Ishikawa (cell line): ENCODE measurements at regions not wholly inside any gene's neighbourhood (a gene's known extent, or its start where the extent isn't known, plus 50 kb on each side); places are given as distances from the start of the nearest gene placed in this dataset.

Experiments used
- CREB1 ChIP-seq: IDR thresholded peaks from 2 replicates; pipeline ENCODE4 v1.6.1; 2012; ENCODE audit warnings: low read depth
- EGR1 ChIP-seq: IDR thresholded peaks from 2 replicates; pipeline ENCODE4 v1.6.1; 2012
- EP300 ChIP-seq: IDR thresholded peaks from 2 replicates; pipeline ENCODE4 v1.6.1; 2012; ENCODE audit warnings: borderline replicate concordance
- FOXM1 ChIP-seq: IDR thresholded peaks from 2 replicates; pipeline ENCODE4 v1.6.1; 2012; ENCODE audit warnings: low read depth, borderline replicate concordance
- MAX ChIP-seq: IDR thresholded peaks from 2 replicates; pipeline ENCODE4 v1.6.1; 2012
- TEAD4 ChIP-seq: IDR thresholded peaks from 2 replicates; pipeline ENCODE4 v1.6.1; 2012
- USF1 ChIP-seq: IDR thresholded peaks from 2 replicates; pipeline ENCODE4 v1.6.1; 2012
- ZBTB7A ChIP-seq: IDR thresholded peaks from 2 replicates; pipeline ENCODE4 v1.6.1; 2012; ENCODE audit warnings: low read depth
- TF ChIP-seq, protein P1 (sequence below): IDR thresholded peaks from 2 replicates; pipeline ENCODE4 v1.6.1; 2012; ENCODE audit warnings: low read depth, mild to moderate bottlenecking

- TF ChIP-seq, protein P1, sequence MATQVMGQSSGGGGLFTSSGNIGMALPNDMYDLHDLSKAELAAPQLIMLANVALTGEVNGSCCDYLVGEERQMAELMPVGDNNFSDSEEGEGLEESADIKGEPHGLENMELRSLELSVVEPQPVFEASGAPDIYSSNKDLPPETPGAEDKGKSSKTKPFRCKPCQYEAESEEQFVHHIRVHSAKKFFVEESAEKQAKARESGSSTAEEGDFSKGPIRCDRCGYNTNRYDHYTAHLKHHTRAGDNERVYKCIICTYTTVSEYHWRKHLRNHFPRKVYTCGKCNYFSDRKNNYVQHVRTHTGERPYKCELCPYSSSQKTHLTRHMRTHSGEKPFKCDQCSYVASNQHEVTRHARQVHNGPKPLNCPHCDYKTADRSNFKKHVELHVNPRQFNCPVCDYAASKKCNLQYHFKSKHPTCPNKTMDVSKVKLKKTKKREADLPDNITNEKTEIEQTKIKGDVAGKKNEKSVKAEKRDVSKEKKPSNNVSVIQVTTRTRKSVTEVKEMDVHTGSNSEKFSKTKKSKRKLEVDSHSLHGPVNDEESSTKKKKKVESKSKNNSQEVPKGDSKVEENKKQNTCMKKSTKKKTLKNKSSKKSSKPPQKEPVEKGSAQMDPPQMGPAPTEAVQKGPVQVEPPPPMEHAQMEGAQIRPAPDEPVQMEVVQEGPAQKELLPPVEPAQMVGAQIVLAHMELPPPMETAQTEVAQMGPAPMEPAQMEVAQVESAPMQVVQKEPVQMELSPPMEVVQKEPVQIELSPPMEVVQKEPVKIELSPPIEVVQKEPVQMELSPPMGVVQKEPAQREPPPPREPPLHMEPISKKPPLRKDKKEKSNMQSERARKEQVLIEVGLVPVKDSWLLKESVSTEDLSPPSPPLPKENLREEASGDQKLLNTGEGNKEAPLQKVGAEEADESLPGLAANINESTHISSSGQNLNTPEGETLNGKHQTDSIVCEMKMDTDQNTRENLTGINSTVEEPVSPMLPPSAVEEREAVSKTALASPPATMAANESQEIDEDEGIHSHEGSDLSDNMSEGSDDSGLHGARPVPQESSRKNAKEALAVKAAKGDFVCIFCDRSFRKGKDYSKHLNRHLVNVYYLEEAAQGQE = no peak
- TF ChIP-seq FOXM1 (no peak), USF1 (no peak), CREB1 (no peak), TEAD4 (no peak), MAX (no peak), EP300 (no peak), EGR1 (no peak), ZBTB7A (no peak)
These were observed 74.1 kb upstream of the ELL2 start for GRCh38 chr5:96035796-96036195.
